HEK293 (cell line): ENCODE measurements at regions not wholly inside any gene's neighbourhood (a gene's known extent, or its start where the extent isn't known, plus 50 kb on each side); places are given as distances from the start of the nearest gene placed in this dataset.

ENCODE experiments used
- CTCF ChIA-PET: fragments of 350-600 bp; formaldehyde crosslinking; extraction: SDS; loops from one replicate; lab custom pipeline; 2021; ENCODE audit warnings: antibody characterized with exemption; lab: Yijun Ruan, JAX
- POLR2A ChIA-PET: fragments of 300-600 bp; formaldehyde crosslinking; extraction: SDS; loops from one replicate; lab custom pipeline; 2020; ENCODE audit warnings: antibody characterized with exemption, inconsistent platforms; lab: Yijun Ruan, JAX
- H3K27ac ChIP-seq: fragments of 200-500 bp; sonication (Bioruptor generic); 2 replicates; pipeline ENCODE4 v1.5.1; 2014; ENCODE audit warnings: low read depth, low read length, control low read depth, inconsistent platforms; ENCODE audit errors: extremely low read depth
- H3K36me3 ChIP-seq, 2 experiments: fragments of 200-500 bp in 1 of 2; sonication (Bioruptor generic) in 1 of 2; 1 replicate in 1 of 2; 2 replicates in 1 of 2; pipeline ENCODE4 v1.5.1; 2014 to 2017; ENCODE audit warnings: inconsistent platforms in 2 of 2, low read length in 2 of 2; ENCODE audit not compliant: control insufficient read depth in 2 of 2, insufficient read depth in 1 of 2
- H3K4me1 ChIP-seq: fragments of 200-500 bp; sonication (Bioruptor generic); 2 replicates; pipeline ENCODE4 v1.5.1; 2014; ENCODE audit warnings: mild to moderate bottlenecking, low read length, inconsistent platforms; ENCODE audit not compliant: control insufficient read depth, insufficient read depth
- H3K4me3 ChIP-seq: 2 replicates; pipeline ENCODE4 v1.5.1; 2011; ENCODE audit warnings: low read depth, mild to moderate bottlenecking, control low read depth, low read length, moderate library complexity
- H3K9me3 ChIP-seq: fragments of 200-500 bp; sonication (Bioruptor generic); 2 replicates; pipeline ENCODE4 v1.5.1; 2014; ENCODE audit warnings: low read depth, low read length, inconsistent platforms; ENCODE audit not compliant: control insufficient read depth, insufficient read depth
- GFI1B ChIP-seq: fragments of 450-650 bp; formaldehyde crosslinking; IDR thresholded peaks from 2 replicates; pipeline ENCODE4 v1.5.1; 2016; ENCODE audit warnings: missing biosample characterization, missing genetic modification characterization
- GLI2 ChIP-seq: fragments of 450-650 bp; formaldehyde crosslinking; IDR thresholded peaks from 2 replicates; pipeline ENCODE4; 2017; ENCODE audit warnings: missing biosample characterization, missing genetic modification characterization, low read depth, borderline replicate concordance
- MZF1 ChIP-seq: fragments of 450-650 bp; formaldehyde crosslinking; IDR thresholded peaks from 2 replicates; pipeline ENCODE4 v1.5.1; 2017; ENCODE audit warnings: missing biosample characterization, missing genetic modification characterization, borderline replicate concordance
- ZBTB21 ChIP-seq: fragments of 450-650 bp; formaldehyde crosslinking; IDR thresholded peaks from 2 replicates; pipeline ENCODE4 v1.5.1; 2017; ENCODE audit warnings: missing biosample characterization, missing genetic modification characterization
- ZFP37 ChIP-seq: fragments of 450-650 bp; formaldehyde crosslinking; IDR thresholded peaks from 2 replicates; pipeline ENCODE4 v1.5.1; 2016; ENCODE audit warnings: missing biosample characterization, missing genetic modification characterization
- ZNF138 ChIP-seq: fragments of 450-650 bp; formaldehyde crosslinking; IDR thresholded peaks from 2 replicates; pipeline ENCODE4 v1.5.1; 2016; ENCODE audit warnings: missing biosample characterization, missing genetic modification characterization, borderline replicate concordance
- ZNF155 ChIP-seq: fragments of 450-650 bp; formaldehyde crosslinking; IDR thresholded peaks from 2 replicates; pipeline ENCODE4 v1.5.1; 2016; ENCODE audit warnings: missing biosample characterization, missing genetic modification characterization
- ZNF335 ChIP-seq: fragments of 450-650 bp; formaldehyde crosslinking; conservative IDR thresholded peaks from 2 replicates; pipeline ENCODE4 v1.5.1; 2016; ENCODE audit warnings: missing biosample characterization, missing genetic modification characterization
- ZNF354C ChIP-seq: fragments of 450-650 bp; formaldehyde crosslinking; IDR thresholded peaks from 2 replicates; pipeline ENCODE4 v1.5.1; 2016; ENCODE audit warnings: missing biosample characterization, missing genetic modification characterization, low read depth, borderline replicate concordance
- ZNF48 ChIP-seq: fragments of 450-650 bp; formaldehyde crosslinking; IDR thresholded peaks from 2 replicates; pipeline ENCODE4 v1.5.1; 2016; ENCODE audit warnings: missing biosample characterization, missing genetic modification characterization
- ZNF529 ChIP-seq: fragments of 450-650 bp; formaldehyde crosslinking; IDR thresholded peaks from 2 replicates; pipeline ENCODE4 v1.5.1; 2017; ENCODE audit warnings: missing genetic modification characterization, missing biosample characterization; ENCODE audit not compliant: insufficient replicate concordance
- ZNF571 ChIP-seq: fragments of 450-650 bp; formaldehyde crosslinking; IDR thresholded peaks from 2 replicates; pipeline ENCODE4 v1.5.0; 2017; ENCODE audit warnings: missing biosample characterization, missing genetic modification characterization
- ZNF629 ChIP-seq: fragments of 450-650 bp; formaldehyde crosslinking; IDR thresholded peaks from 2 replicates; pipeline ENCODE4 v1.5.1; 2017; ENCODE audit warnings: missing biosample characterization, missing genetic modification characterization
- ZNF654 ChIP-seq: fragments of 450-650 bp; formaldehyde crosslinking; IDR thresholded peaks from 2 replicates; pipeline ENCODE4 v1.5.1; 2016; ENCODE audit warnings: low read depth, missing biosample characterization, missing genetic modification characterization
- ZNF658 ChIP-seq: fragments of 450-650 bp; formaldehyde crosslinking; IDR thresholded peaks from 2 replicates; pipeline ENCODE4; 2016; ENCODE audit warnings: missing biosample characterization, missing genetic modification characterization
- ZNF747 ChIP-seq: fragments of 450-650 bp; formaldehyde crosslinking; IDR thresholded peaks from 2 replicates; pipeline ENCODE4 v1.5.1; 2016; ENCODE audit warnings: missing biosample characterization, missing genetic modification characterization
- ZNF777 ChIP-seq: fragments of 450-650 bp; formaldehyde crosslinking; IDR thresholded peaks from 2 replicates; pipeline ENCODE4 v1.5.1; 2017; ENCODE audit warnings: missing biosample characterization, missing genetic modification characterization, borderline replicate concordance
- ZSCAN30 ChIP-seq: fragments of 450-650 bp; IDR thresholded peaks from 2 replicates; pipeline ENCODE4 v1.5.1; 2018; ENCODE audit warnings: missing biosample characterization, mild to moderate bottlenecking, missing genetic modification characterization, moderate library complexity
- TF ChIP-seq, protein P1 (sequence below): fragments of 450-650 bp; formaldehyde crosslinking; IDR thresholded peaks from 2 replicates; pipeline ENCODE4 v1.5.1; 2016; ENCODE audit warnings: missing biosample characterization, missing genetic modification characterization

DNA sequence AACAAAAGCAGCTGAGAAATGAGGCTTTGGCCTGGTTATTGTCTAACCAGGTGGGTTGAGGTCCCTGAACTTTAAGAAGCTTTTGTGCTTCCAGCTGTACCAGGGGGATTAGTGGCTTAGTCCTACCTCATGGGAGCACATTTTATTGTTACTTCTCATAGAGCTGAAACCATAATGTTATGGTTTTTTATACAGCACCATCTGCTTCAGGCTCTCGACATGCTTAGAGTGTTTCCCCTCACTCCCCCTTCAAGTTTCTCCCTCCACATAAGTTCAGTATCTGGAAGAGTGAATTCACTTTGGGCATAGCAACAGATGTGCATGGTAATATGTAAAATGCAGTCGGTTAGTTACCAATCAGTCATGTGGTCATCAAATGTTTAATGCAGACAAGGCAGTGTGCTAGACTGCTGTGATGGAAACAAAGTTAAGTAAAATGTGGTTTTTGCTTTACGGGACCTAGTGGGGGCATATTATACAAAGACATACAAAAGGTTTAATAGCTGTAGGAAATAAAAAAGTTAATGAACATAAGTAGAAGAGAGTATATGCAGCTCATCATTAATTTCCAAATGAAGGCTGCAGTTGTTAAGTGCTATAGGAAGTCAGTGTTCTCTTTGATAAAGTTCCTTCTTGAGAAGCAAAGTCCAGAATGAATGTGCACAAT lies 95.9 kb upstream of the SPRY4 start:
- Histone ChIP-seq H3K36me3 (no peaks in the 10 kb centered on the region), H3K27ac (no peak overlapping the region), H3K4me1 (no peaks in the 10 kb centered on the region), H3K4me3 (no peak overlapping the region), H3K9me3 (no peaks in the 10 kb centered on the region)
- TF ChIP-seq ZNF658 = no peak
- ChIA-PET CTCF (interaction anchor here (0.6 to 0.7 kb wide), 3 partner anchors 63 to 1190 kb away, joined by 3 to 7 read pairs (median 3); no protein-coding TSS in a partner anchor), POLR2A (no interaction called here)

DNA sequence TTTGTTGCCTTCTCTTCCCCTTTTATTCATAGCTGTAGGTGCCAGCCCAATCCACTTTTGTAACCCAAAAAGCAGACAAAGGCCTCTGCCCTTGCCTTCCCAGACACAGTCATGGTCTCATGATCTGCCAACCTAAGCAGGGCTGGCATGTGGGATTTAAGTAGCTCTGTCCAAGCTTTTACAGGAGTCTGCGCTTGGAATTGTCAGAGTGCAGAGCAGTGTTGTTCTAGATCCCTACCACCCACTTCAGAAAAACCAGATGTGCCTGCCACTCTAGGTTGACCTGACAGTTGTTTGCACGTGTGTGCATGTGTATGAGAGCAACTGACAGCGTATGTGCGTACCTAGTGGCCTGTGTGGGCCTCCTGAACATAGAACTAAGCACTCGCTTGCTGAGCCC lies 87.8 kb upstream of the SPRY4 start:
- TF ChIP-seq ZFP37 (tag by site-specific recombination) (no peak), GFI1B (tag by site-specific recombination) (no peak), ZNF747 (tag by site-specific recombination) (no peak)
- H3K27ac ChIP-seq = no peak overlapping the region
- H3K9me3 ChIP-seq = no peaks in the 10 kb centered on the region
- no peaks in the 10 kb centered on the region for H3K36me3 ChIP-seq
- CTCF ChIA-PET = no interaction called here
- no peaks in the 10 kb centered on the region for H3K4me1 ChIP-seq
- H3K4me3 ChIP-seq = no peak overlapping the region
- POLR2A ChIA-PET = no interaction called here

GRCh38 chr5:142411656-142412425 lies 87.0 kb upstream of the SPRY4 start:
- TF ChIP-seq ZNF335 (tag by site-specific recombination) (no peak), ZNF48 (tag by site-specific recombination) (no peak), ZNF571 (tag by site-specific recombination) (no peak), ZNF777 (tag by site-specific recombination) (no peak), ZSCAN30 (no peak), GLI2 (tag by site-specific recombination) (no peak), ZBTB21 (tag by site-specific recombination) (no peak), ZNF629 (no peak), ZNF354C (tag by site-specific recombination) (no peak), ZNF155 (no peak), ZNF654 (tag by site-specific recombination) (no peak), MZF1 (no peak), ZNF138 (tag by site-specific recombination) (no peak)
- TF ChIP-seq, protein P1, sequence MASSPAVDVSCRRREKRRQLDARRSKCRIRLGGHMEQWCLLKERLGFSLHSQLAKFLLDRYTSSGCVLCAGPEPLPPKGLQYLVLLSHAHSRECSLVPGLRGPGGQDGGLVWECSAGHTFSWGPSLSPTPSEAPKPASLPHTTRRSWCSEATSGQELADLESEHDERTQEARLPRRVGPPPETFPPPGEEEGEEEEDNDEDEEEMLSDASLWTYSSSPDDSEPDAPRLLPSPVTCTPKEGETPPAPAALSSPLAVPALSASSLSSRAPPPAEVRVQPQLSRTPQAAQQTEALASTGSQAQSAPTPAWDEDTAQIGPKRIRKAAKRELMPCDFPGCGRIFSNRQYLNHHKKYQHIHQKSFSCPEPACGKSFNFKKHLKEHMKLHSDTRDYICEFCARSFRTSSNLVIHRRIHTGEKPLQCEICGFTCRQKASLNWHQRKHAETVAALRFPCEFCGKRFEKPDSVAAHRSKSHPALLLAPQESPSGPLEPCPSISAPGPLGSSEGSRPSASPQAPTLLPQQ (tag by site-specific recombination) = no peak
- ChIA-PET POLR2A (no interaction called here), CTCF (no interaction called here)
- H3K4me1 ChIP-seq = no peaks in the 10 kb centered on the region
- no peaks in the 10 kb centered on the region for H3K36me3 ChIP-seq
- H3K9me3 ChIP-seq = no peaks in the 10 kb centered on the region
- no peak overlapping the region for H3K4me3 ChIP-seq
- H3K27ac ChIP-seq = no peak overlapping the region

DNA sequence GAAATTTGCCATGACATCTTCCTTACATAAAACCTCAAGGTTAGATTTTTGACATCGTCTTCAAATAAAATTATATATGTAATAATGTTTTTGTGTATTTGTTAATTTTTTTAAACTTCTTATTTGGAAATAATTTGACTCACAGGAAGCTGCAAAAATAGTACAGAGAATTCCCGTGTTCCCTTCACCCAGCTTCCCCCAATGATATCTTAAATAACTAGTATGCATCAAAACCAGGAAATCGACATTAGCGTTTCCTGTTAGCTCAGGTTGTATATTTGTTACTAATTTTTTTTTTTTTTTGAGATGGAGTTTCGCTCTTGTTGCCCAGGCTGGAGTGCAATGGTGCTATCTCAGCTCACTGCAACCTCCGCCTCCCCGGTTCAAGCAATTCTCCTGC lies 86.3 kb upstream of the SPRY4 start:
- Histone ChIP-seq H3K4me3 (no peak overlapping the region), H3K4me1 (no peaks in the 10 kb centered on the region), H3K27ac (no peak overlapping the region), H3K36me3 (no peaks in the 10 kb centered on the region), H3K9me3 (no peaks in the 10 kb centered on the region)
- POLR2A ChIA-PET = no interaction called here
- CTCF ChIA-PET = no interaction called here
- TF ChIP-seq, protein P1 (tag by site-specific recombination) = no peak
- peak; percentile 98 for TF ChIP-seq ZNF529 (tag by site-specific recombination)
